ENCODE measurements at regions not wholly inside any gene's neighbourhood (a gene's known extent, or its start where the extent isn't known, plus 50 kb on each side); places are given as distances from the start of the nearest gene placed in this dataset.
A peak's percentile ranks its signal among the peaks of the same experiment; 100 is the strongest.

DNA sequence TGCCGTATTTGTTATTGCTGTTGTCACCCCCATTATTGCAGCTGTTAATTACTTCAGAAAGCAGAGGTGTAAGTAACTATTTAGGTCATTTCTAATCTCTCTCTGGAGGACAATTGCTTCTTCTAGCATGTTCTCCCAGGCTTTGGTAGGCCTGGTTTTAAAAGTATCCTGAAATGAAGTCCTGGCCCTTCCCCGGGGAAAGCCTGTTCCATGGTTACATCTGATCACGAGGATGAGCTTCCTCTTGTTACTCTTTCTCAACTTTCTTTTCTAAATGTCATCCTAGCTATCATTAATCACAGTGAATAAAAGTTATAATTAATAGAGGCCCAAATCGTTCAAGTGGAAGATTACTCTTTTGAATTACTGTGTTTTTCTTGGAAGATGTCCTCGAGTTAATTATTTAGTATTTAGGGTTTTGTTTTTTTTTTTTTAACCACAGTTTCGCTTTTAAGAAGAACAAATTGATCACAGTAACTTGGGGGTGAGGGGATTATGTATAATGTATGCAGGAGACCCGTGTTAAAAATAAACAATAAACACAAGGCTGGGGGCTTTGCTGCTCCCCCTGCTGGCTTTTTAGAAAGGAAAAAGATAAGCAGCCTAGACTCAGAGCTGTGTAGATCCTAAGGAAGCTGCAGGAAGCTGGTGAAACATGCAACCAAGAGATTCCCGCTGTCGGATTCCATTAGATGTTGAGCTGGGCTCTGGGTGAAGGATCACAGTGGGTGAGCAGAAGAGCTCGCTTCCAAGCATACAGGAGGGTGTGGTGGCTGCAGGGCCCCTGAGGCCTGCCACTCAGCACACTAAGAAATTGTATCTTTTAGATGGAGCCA is 420.1 kb downstream of the FUT8 start:
- TF ChIP-seq CTCF (conservative IDR thresholded peaks at IDR 0.05; ENCODE audit: low read depth in 2 of 2) (peak; percentile 47 to 51), EZH2phosphoT487 (IDR thresholded peaks at IDR 0.05; ENCODE audit: unreplicated experiment) (no peak), EZH2 (IDR thresholded peaks at IDR 0.05; ENCODE audit: low read depth, unreplicated experiment) (no peak), JUNB (IDR thresholded peaks at IDR 0.05; ENCODE audit: unreplicated experiment) (no peak), POLR2AphosphoS5 (IDR thresholded peaks at IDR 0.05; ENCODE audit: low read depth) (no peak), CREB1 (CRISPR knock-in tag; IDR thresholded peaks at IDR 0.05; ENCODE audit: low read depth) (no peak), STAT1 (IDR thresholded peaks at IDR 0.05; ENCODE audit: unreplicated experiment) (no peak), ETS1 (IDR thresholded peaks at IDR 0.05) (no peak)
- TF ChIP-seq, protein P1, sequence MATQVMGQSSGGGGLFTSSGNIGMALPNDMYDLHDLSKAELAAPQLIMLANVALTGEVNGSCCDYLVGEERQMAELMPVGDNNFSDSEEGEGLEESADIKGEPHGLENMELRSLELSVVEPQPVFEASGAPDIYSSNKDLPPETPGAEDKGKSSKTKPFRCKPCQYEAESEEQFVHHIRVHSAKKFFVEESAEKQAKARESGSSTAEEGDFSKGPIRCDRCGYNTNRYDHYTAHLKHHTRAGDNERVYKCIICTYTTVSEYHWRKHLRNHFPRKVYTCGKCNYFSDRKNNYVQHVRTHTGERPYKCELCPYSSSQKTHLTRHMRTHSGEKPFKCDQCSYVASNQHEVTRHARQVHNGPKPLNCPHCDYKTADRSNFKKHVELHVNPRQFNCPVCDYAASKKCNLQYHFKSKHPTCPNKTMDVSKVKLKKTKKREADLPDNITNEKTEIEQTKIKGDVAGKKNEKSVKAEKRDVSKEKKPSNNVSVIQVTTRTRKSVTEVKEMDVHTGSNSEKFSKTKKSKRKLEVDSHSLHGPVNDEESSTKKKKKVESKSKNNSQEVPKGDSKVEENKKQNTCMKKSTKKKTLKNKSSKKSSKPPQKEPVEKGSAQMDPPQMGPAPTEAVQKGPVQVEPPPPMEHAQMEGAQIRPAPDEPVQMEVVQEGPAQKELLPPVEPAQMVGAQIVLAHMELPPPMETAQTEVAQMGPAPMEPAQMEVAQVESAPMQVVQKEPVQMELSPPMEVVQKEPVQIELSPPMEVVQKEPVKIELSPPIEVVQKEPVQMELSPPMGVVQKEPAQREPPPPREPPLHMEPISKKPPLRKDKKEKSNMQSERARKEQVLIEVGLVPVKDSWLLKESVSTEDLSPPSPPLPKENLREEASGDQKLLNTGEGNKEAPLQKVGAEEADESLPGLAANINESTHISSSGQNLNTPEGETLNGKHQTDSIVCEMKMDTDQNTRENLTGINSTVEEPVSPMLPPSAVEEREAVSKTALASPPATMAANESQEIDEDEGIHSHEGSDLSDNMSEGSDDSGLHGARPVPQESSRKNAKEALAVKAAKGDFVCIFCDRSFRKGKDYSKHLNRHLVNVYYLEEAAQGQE (IDR thresholded peaks at IDR 0.05; ENCODE audit: unreplicated experiment): no peak
